ENCODE measurements at regions not wholly inside any gene's neighbourhood (a gene's known extent, or its start where the extent isn't known, plus 50 kb on each side); places are given as distances from the start of the nearest gene placed in this dataset.
"Not testable (repeated sequence)": the region's sequence is repeated elsewhere in the genome, so short reads cannot be mapped to it uniquely, and the experiment has no call there.

DNA sequence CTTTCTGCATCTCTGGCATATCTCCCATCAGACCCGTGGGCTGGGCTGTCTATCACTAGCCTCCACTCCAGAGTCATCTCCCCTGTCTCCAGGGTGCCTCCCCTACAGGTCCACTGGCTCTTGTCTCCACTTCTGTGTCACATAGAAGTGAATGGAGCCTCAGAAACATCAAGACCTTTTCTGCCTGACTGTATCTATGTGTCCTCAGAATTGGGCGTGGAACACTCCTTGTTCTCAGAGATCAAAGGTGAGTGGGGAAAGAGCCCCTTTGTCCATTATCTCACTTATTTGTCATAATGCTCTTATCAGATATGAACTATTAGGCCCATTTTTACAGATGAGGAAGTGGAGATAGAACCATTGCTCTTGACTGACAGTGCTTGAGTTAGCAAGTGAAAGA is 211.0 kb downstream of the CYRIA start:
- no peak for DNase-seq

DNA sequence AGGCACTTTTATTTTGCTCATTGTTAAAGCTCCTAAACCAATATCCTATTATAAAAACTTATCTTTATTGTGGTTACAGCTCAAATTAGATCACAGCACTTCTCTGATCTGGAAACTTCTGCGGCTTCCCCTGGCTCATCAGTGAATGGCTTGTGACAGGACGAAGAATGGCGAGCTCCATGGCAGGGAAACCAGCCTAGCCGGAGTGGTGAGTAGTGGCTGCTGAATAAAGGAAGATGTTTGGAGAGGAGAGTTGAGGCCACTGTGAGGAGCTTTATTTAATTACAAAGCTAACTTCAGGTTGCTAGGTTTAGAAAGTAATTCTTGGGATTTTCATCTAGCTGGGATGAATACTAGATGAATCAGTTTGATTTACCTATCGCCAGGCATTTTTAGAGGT is 213.5 kb downstream of the CYRIA start:
- DNase-seq: no peak

DNA sequence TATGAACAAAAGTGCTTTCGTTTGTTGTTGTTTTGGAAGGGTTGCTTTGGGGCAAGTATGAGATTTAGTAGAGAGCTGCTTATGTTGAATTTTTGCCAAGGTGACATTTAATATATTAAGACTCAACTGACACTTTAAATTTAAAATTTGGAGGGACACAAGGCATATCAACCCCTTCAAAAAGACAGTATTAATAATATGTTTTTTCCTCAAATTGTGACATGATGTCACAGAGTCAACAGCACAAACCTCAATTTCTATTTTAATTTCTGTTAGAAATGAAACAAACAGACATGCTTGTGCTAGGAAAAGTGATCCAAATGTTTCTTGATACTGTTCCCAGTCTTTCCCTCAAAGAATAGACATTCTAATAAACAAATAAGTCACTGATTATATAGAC is 218.9 kb downstream of the CYRIA start:
- no peak for DNase-seq

DNA sequence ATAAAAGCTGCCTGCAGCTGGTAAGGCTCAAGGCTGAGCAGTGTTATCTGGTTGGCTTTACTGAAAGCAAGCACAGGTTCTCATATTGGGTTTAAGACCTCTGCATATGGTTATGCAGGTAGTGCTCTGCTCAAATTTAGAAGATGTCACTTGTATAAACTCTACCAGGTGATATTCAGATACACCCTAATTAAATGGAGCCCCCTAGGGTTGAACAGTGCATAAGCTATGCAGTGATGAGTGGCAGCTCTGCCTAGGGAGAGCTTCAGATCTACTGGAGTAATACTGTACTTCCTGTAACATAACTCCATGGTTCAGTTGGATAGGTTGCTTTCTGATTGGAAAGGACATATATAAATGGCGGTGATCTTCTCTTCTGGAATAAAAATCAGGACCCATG is 222.7 kb downstream of the CYRIA start:
- no peak for DNase-seq

DNA sequence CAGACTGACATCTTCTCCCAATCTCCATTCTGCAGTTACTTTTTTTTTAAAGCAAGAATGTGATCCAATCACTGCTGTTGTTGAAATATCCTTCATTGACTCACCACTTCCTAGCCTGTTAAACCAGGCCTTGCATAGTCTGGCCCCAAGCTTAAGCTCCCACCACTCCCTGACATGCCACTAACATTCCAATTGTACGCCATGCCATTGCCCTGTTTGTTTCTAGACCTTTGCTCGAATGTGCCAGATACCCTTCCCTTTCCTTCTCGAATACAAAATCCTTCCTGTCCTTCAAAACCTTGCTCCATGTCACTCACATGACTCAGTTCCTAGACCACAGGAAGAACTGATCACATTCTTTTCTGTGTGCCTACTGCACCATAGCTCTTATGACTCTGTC is 224.2 kb downstream of the CYRIA start:
- DNase-seq: no peak

DNA sequence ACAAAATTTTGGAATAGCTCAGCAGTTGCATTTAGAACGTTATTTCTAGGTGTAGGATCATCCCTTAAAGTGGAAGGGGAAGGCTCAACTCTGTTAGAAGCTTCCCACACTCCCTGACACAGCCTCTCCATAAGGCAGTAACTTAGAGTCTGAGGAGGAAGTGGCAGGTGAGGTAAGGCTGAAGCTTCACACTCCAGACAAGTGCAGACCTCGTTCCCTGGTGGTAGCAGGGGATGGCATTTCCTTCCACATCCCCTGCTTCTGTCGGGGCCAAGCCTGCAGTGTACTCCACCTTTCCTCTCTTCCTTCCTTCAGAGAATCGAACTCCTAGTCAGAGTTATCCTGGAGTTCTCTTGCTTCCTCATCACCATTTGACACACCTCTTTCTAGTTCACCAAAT is 224.7 kb downstream of the CYRIA start:
- DNase-seq: no peak

DNA sequence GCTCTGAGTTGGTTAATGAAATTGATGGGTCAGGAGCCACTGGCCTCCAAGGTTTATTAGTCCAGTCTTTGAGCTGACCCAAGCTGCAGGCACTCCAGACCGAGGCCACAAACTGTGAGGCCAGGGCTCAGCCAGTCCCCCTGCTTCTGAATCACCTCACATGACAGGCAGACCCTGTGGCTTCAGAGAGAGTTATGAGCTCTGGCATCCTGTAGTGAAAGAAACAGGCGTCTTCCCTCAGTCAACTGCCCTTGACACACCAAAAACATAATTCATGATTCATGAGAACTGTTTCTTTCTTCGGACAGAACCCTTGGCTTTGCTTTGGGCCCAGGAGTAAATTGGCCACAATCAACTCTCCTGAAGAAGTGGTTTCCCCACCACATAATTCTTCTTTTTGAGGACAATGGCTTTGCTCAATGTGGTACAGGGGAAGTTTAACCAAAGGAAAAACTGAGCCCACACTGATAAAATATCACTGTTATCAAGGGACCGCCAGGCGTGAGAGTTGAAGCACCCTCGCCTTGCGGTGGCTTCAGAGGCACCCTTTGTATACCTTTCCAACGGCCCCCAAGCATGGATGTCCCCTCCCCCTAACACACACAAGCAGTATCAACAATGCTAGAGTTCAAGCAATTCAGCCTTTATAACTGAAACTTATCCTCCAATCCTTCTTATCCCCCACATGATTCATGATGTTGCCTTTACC is 226.9 kb downstream of the CYRIA start:
- no peak for DNase-seq

DNA sequence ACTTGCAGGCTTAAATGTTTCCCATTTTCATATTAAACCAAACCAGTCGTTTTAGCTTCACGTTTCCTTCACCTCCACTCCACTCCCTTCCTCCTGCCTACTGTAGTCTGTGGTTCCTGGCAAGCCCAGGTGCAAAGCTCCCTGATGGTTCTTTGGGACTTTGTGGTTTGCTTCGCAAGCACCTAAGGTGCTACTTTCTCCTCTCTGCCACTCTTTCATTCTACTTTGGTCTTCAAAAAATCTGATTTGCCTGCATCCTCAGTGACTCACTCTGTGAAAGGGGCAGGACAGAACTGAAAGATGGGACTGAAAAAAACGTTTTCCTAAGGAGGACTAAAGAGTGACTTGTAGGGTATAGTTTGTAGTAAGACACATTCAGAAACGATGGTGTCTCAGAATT is 228.4 kb downstream of the CYRIA start:
- DNase-seq: no peak

DNA sequence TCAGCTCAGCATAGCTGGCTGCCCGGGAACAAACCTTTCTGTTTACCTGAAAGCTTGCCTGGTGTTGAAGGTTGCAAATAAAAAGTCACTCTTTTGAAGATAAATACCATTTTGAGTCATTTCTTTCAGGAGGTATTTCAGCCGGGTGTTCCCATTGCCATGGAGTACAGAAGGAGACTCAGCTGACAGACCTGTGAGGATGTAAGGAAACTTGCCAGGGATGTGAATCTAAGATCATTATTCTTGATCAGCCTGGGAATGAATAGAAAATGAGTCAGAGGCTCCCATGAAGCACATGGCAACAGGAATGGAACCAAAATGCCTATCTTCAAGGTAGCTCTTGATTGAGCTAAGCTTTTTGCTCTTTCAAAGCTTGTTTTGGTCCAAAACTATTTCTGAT is 231.2 kb downstream of the CYRIA start:
- DNase-seq: no peak

DNA sequence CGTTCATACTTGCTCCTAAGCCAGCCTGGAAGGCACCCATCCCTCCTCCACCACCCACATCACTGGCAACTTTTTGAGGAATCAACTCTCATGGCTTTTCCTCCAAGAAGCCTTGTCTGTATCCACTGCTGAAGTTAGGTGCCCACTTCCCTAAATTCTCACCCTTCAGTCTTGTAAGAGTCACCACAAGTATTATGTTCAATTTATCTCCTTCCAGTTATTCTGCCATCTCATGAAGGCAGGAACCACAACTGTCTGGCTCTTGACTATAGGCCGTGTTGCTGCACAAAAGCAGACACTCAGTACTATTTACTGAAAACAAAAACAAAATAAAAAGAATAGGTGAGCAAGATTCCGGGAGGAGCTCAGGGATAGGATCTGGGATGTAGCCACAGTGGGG is 234.8 kb downstream of the CYRIA start:
- DNase-seq: no peak

DNA sequence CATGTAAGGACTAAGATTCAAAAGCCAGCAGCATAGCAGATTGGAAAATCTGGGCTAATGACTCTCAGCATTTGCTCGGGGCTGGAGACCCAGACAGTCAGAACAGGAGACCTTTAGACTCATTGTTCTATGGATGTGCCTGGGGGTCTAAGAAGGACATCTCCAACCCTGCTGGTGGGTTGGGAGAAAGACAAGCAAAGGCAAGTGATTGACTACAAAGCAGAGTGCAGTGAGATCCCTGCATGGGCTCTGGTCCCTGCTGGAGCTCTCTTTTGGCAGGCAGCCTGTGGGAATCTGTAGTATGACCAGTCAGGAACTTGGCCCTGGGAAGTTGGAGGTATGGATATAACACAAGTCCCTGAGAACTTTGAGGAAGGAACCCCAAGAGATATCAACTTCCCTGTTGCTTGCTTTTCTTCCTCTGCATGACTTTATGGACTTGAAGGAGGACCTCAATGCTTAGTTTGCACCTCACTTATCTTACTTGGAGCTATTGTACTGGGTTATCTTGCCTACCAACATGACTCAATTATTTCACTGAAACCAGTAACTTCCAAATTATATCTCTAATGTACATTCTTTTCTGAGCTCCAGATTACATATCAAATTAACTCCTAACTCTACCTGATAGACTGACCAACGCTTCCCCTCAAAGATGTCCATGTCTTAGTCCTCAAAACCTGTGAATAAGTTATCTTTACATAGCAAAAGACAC is 236.0 kb downstream of the CYRIA start:
- no peak for DNase-seq

DNA sequence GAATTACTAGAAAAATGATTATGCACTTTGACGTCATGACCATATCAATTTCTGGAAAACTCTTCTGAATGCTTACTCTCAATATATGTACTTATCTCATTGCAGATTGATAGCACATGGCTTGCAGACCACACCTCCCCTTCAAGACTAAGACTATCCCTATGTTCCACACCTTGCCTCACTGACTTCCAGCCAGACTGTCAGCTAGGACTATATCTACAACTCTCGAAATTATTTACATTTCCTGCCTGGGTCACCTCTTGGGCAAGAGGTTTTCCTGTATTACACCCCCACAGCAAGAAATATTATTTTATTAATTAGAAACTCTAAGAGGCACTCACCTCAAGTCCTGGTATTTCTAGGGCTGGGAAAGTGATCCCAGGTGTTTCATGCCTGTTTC is 236.6 kb downstream of the CYRIA start:
- DNase-seq: no peak

DNA sequence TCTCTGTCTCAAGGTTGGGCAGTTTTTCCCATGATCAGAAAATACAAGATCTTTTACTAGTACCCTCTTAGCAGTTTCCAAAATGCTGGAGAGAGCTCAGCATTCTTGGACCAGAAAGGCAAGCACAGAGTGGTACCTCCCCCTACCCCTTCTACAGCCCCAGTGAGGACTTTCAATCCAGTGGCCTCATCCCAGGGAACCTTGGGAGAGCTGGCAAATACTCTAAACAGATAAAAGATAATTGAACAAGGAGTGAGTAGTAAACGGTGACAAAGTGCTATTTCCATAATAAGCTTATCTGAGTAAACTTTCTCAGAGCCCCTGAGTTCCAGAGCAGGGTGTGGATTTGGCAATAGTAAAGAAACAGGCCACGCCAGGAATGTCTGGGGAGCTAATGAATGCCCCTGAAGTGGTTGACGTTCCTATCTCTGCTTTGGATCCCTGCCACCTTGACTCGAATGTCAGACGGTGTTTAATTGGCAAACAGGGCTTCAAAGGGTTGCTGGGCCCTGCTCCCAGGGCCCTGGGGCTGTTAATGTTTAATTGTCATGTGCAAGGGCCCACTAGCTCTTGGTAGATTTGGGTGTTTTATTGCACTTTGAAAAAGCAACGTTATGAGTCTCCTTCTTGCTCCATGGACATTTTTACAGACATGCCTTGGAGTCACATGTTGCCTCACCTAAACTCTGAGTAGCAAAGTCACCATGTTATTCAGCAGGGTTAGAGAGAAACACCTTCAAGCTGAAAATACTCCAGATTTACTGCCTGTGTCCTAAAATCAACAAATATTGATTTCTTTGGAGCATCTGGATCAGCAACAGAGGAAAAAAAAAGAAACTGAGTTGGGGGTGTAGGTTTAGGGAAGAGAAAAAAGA is 239.9 kb downstream of the CYRIA start:
- DNase-seq: no peak

DNA sequence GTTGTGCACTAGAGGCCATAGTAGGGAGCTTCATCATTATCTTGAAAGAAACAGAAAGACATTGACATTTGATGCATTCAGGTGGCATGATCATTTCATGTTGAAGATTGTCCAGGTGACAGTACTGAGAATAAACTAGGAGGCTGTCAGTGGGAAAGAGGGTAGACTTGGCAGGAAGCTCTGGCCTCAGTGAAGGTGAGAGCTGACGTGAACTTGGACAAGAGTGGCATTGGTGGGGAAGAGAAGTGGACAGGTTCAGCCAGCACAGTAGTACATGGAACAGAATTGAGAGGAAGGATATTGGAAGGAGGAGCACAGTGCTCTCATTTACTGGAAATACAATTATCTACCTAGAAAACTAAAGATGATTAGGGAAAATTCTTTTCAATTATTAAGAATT is 245.2 kb downstream of the CYRIA start:
- no peak for DNase-seq

DNA sequence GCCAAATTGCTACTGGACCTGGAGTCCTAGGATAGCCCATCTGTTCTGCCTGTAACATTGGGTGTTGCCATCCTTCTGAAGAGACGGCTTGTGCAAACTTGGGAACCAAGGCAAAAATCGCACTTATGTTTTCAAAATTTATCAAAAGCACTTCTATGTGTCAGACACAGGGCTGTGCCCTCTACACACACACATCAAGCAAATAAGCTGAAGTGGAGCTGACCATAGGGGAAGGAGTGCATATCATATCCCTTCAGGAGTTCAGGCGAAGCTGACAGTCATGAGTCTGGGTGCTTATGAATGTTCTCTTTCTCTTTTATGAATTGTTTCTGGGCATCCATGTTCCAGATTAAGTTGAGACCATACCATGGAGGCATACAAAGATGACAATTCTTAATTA is 247.9 kb downstream of the CYRIA start:
- DNase-seq: no peak

DNA sequence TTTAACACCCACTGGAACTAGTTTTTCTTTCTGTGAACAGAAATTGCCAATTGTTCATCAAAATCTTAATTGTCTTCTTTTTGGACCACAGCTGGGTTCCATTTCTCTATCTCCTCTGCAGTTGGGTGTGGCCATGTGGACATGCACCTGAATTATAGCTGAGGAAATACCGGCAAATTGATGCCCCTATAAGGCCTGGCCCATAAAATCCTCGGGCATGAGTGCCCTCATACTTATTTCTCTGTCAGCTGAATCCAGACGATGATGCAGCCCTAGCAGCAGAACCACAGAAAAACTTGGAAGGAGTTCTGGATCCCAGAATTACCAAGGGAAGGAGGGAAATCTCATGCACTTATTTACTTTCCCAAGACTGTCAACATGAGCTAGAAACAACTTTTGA is 249.0 kb downstream of the CYRIA start:
- no peak for DNase-seq

DNA sequence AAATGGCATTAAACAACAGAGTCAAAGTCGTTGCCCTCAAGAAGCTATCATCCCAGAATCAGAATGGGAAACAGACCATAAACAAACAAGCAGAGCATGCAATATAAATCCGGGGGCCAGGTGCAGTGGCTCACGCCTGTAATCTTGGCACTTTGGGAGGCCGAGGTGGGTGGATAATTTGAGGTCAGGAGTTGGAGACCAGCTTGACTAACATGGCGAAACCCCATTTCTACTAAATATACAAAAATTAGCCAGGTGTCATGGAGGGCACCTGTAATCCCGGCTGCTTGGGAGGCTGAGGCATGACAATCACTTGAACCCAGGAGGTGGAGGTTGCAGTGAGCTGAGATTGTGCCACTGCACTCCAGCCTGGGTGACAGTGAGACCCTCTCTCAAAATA is 249.8 kb downstream of the CYRIA start:
- DNase-seq: not testable (repeated sequence)

DNA sequence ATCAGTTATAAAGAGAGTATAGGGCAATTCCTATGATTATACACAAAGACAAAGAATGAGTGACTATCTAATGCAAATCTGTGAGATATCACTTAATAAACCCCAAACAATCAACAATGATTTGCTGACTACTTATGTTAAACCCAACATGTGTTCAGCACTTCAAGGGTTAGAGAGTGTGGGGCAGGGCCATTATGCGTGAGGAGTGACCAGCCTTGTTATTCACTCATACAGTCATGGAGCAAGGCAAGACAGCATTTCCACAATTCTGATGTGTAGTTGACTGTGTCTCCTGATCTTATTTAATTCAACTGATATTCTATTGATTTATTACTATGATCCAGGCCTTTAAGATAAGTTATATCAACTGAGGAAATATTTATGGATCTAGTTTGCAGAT is 251.7 kb downstream of the CYRIA start:
- DNase-seq: no peak

DNA sequence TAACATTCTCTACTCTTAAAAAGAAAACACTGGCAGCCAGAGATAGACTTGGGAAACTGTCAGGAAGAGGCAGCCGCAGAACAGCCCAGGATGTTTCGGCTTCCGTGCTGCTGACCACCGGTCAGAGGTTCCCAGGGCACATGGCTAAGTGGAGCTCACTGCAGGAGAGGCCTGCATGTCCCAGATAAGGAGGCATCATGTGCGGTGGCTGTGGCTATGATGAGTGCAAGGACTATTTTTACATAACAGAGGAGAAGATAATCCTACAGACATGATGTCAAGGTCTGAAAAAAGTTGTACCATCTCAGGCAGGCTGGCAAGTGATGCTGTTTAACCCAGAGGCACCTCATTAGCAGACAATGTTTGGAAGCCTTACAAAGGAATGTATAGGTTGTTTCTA is 252.3 kb downstream of the CYRIA start:
- DNase-seq: no peak

DNA sequence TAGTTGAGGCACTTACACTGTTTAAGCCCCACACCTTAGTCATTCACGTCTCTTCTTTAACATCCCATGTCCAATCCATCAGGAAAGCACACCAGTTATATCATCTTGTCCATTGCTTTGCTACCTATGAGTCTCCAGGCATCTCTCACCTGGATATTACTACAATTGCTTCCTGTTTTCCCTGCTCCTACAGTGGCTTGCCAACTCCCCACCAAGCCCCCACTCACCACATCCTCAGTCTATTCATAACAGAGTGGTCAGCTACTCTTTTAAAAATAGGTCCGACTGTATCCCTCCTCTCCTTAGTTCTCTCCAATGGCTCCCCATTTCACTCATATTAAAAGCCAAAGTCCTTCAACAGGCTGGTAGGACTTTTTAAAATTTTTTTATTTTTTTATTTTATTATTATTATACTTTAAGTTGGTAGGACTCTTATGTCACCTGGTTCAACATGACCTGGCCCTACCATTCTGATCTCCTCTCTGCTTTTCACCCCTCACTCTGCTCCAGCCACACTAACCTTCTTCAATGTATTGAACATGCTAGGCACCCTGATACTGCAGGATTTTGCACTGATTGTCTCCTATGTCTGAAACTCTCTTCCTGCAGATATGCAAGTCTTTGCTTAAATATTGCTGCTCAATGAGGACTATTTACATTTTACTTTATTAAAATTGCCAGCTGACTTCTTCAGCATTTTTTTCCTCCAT is 253.2 kb downstream of the CYRIA start:
- no peak for DNase-seq

DNA sequence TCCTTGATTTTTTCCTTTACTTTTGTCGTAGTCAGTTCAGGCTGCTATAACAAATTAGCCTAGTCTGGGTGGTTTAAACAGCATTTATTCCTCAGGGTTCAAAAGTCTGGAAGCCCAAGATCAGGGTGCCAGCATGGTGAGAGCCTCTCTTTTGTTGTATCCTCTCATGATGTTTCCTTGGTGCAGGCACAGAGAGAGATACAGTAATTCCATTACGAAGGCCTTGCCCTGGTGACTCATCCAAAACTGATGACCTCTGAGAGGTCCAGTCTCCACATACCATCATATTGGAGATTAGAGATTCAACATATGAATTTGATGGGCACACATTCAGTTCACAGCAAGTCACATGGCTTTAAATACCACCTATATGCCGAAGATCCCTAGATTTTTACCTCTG is 253.8 kb downstream of the CYRIA start:
- DNase-seq: no peak

DNA sequence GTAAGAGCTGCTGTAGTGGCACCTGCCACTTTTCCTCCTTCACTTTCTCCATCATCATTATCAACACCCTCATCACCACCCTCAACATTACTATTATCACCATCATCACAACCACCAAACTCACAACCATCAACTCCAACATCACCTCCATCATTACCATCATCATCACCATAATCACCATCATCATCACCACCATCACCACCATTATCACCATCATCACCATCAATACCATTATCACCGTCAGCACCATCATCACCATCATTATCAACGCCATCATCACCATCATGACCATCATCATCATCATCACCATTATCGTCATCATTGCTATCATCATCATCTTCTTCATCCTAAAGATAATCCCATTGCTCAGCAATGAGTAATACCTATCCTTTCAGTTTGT is 255.8 kb downstream of the CYRIA start:
- no peak for DNase-seq

DNA sequence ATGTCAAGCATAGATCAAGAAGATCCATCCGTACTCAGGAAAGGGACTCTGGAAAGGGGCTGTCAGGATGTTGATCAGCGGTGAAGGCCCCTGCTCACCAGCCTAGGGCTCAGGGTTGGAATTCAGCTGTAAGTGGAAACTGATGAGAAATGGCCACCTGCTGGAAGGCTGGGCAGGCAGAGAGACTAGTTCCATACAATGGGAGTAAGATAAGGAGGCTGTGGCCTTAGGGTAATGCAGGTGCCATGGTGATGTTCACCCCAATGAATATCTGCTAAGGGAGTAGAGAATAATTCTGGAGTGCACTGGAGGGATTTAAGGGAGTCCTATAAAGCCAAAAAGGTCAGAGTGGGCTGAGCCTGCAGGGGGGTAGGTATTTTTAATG is 256.6 kb downstream of the CYRIA start:
- DNase-seq: no peak
